ENCODE measurements at regions not wholly inside any gene's neighbourhood (a gene's known extent, or its start where the extent isn't known, plus 50 kb on each side); places are given as distances from the start of the nearest gene placed in this dataset.

DNA sequence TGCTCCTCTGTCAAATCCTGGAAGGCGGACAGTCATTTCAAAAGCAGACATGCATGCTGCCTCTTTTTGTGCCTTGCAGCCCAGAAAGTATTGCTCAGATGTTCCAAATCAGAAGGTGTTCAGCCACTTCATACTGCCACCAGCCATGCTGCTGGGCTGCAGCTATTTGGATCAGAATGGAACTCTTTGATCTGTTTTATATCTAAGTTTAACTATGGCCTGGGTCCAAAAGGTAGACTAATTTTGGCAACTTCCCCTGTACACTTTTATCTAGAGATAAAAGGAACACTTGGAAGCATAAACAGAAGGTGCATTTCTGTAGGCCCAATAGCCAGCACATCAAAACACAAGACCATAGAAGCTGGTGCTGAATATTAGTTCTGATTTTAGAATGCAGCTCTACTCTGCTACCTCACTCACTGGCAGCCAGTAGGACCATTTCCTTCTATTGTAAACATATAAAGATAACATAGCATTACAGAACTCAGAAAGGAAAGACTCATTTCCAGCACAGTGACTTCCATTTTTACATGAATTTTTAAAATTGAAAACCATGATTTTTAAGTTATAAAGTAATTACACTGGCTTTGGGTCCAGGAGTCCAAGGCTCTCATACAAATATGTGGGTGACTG, 143.1 kb upstream of the CAV2 start:
- H3K4me3 ChIP-seq: no peak overlapping the region
- peaks cover 36 to 40% of the 10 kb centered on the region in 2 donors for H3K4me1 ChIP-seq
- peaks cover 0 to 2% of the 10 kb centered on the region in 2 donors for H3K9me3 ChIP-seq
- peak overlapping the region; percentile 87 to 92 for H3K27ac ChIP-seq
- H3K36me3 ChIP-seq: no peaks in the 10 kb centered on the region
- H3K27me3 ChIP-seq: no peaks in the 10 kb centered on the region
- ATAC-seq: no peak
- intact Hi-C loops (cut with DNase I): loop anchor here in 1 of 2 donors (10.0 kb wide), 1 partner anchor 178 kb away; no protein-coding TSS in a partner anchor
- TF ChIP-seq, protein P1, sequence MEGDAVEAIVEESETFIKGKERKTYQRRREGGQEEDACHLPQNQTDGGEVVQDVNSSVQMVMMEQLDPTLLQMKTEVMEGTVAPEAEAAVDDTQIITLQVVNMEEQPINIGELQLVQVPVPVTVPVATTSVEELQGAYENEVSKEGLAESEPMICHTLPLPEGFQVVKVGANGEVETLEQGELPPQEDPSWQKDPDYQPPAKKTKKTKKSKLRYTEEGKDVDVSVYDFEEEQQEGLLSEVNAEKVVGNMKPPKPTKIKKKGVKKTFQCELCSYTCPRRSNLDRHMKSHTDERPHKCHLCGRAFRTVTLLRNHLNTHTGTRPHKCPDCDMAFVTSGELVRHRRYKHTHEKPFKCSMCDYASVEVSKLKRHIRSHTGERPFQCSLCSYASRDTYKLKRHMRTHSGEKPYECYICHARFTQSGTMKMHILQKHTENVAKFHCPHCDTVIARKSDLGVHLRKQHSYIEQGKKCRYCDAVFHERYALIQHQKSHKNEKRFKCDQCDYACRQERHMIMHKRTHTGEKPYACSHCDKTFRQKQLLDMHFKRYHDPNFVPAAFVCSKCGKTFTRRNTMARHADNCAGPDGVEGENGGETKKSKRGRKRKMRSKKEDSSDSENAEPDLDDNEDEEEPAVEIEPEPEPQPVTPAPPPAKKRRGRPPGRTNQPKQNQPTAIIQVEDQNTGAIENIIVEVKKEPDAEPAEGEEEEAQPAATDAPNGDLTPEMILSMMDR (IDR thresholded peaks at IDR 0.05): no peak
- no peak for DNase-seq

DNA sequence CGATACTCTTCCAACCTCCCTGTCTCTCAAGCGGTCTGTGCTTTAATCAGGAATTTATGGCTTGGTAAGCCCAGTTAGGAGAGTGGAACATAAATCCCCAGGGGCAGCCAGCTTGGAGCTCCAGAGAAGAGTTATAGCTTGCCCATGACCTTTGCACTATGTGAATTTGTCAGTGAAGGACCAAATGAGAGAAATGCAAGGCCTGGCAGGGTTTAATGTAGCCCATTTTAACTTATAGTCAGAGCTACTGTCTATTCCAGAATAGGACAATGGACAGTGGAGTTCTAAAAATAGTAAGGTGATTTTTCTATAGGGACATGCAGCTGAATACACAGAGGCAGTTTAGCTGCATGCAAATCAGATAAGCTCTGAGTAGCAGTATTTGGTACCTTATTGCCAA, 142.6 kb upstream of the CAV2 start:
- H3K4me1 ChIP-seq: peaks cover 35 to 40% of the 10 kb centered on the region in 2 donors
- peaks cover 0 to 2% of the 10 kb centered on the region in 2 donors for H3K9me3 ChIP-seq
- ATAC-seq (no peak), DNase-seq (no peak)
- intact Hi-C loops (cut with DNase I): loop anchor here in 1 of 2 donors (10.0 kb wide), 1 partner anchor 178 kb away; no protein-coding TSS in a partner anchor
- no peak overlapping the region for H3K4me3 ChIP-seq
- no peaks in the 10 kb centered on the region for H3K36me3 ChIP-seq
- TF ChIP-seq, protein P1 (IDR thresholded peaks at IDR 0.05): no peak
- H3K27ac ChIP-seq: peak overlapping the region; percentile 49 to 87
- H3K27me3 ChIP-seq: no peaks in the 10 kb centered on the region

DNA sequence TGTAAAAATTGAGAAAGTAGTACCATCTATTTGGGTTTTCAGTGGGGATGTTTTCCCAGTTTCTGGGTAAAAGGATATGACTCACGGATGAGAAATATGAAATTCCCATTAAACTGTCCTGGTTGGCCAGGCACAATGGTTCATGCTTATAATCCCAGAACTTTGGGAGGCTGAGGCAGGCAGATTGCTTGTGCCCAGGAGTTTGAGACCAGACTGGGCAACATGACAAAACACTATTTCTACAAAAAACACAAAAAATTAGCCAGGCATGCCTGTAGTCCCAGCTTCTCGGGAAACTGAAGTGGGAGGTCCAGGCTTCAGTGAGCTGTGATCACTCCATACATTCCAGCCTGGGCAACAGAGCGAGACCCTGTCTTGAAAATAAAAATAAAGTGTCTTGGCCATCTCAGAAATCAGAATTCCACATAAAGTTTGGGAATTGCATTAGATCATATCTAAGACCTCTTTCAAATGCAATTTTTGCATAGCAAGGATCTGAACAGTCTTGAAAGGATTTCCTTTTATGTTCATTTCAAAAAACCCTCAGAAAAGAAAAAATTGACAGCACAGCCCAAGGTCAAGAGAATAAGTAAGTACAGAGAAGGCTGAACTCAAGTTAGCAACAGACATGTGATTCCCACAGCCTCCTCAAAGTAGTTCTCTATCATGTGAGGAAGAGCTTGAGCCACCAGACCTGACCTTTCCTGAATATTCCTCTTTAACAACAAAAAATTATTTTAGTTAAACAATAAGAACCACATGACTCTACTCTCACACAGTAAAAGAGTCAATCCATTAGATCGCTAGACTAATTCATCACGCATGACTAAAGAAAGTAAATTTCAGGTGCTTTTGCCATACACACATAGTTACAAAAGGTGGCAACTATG, 141.5 kb upstream of the CAV2 start:
- no peak overlapping the region for H3K4me3 ChIP-seq
- H3K4me1 ChIP-seq: peaks cover 33 to 40% of the 10 kb centered on the region in 2 donors
- H3K36me3 ChIP-seq: no peaks in the 10 kb centered on the region
- peaks cover 0 to 2% of the 10 kb centered on the region in 2 donors for H3K9me3 ChIP-seq
- no peak for DNase-seq
- H3K27ac ChIP-seq: peak overlapping the region; percentile 49 to 87
- ATAC-seq: no peak
- no peaks in the 10 kb centered on the region for H3K27me3 ChIP-seq
- intact Hi-C loops (cut with DNase I): loop anchor here in 1 of 2 donors (10.0 kb wide), 1 partner anchor 177 kb away; no protein-coding TSS in a partner anchor
- TF ChIP-seq, protein P1 (IDR thresholded peaks at IDR 0.05): no peak

DNA sequence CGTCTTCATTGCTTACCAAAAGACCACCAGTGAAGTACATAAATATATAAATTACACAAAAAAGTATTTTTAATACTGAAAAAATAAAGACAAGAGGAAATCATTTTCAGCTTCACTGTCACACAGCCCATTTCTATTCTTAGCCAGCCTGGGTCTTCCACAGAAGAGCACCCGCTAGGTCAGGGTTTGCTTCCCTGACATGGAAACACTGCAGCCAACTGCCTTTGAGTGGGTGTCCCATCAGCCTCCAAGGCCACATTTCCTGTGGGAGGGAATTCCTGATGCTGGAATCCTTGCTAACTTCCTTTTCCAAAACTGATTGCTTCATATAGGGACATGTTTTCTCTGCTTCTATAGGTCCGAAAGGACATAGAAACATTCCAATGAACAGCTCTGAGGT, 137.8 kb upstream of the CAV2 start:
- intact Hi-C loops (cut with DNase I): no loop called here
- no peak for ATAC-seq
- H3K36me3 ChIP-seq: no peaks in the 10 kb centered on the region
- H3K27me3 ChIP-seq: no peaks in the 10 kb centered on the region
- DNase-seq: no peak
- no peak overlapping the region for H3K4me3 ChIP-seq
- peaks cover 7% of the 10 kb centered on the region in 2 donors for H3K4me1 ChIP-seq
- TF ChIP-seq, protein P1 (IDR thresholded peaks at IDR 0.05): no peak
- H3K9me3 ChIP-seq: peaks cover 0 to 2% of the 10 kb centered on the region in 2 donors
- no peak overlapping the region for H3K27ac ChIP-seq
